Activated T-cell treated with anti-CD3 and anti-CD28 coated beads, Interleukin-2, amount 50 U/mL, for 72 hours (primary cell): ENCODE measurements at regions not wholly inside any gene's neighbourhood (a gene's known extent, or its start where the extent isn't known, plus 50 kb on each side); places are given as distances from the start of the nearest gene placed in this dataset.
A peak's percentile ranks its signal among the peaks of the same experiment; 100 is the strongest.

Source experiments
- ATAC-seq, 2 donors: fragments of 150-1000 bp; cut with Tn5 transposase; replicated peaks in 1 of 2; 2 replicates each; pipeline ENCODE4 v1.10.0; 2021; ENCODE audit warnings: moderate library complexity in 2 of 2, mild to moderate bottlenecking in 1 of 2
- DNase-seq, 2 donors: peaks; one replicate each; pipeline ENCODE4 v3.0.0; 2021 to 2022; ENCODE audit warnings: mixed read lengths in 1 of 2
- H3K27ac Mint-ChIP-seq: one replicate; pipeline ENCODE4 v1.8.0; 2022; ENCODE audit warnings: mild to moderate bottlenecking, moderate library complexity, mixed read lengths
- H3K27me3 Mint-ChIP-seq: one replicate; pipeline ENCODE4 v1.8.0; 2022; ENCODE audit warnings: low read depth, mixed read lengths
- H3K36me3 Mint-ChIP-seq, 2 donors: one replicate each; pipeline ENCODE4 v1.8.0; 2022; ENCODE audit warnings: mixed read lengths in 2 of 2, mild to moderate bottlenecking in 1 of 2; ENCODE audit not compliant: insufficient read depth in 2 of 2
- H3K4me1 Mint-ChIP-seq: one replicate; pipeline ENCODE4 v1.8.0; 2022; ENCODE audit warnings: low read depth, mixed read lengths
- H3K4me3 Mint-ChIP-seq, 2 donors: one replicate each; pipeline ENCODE4 v1.8.0; 2022; ENCODE audit warnings: mild to moderate bottlenecking in 2 of 2, mixed read lengths in 2 of 2, moderate library complexity in 2 of 2
- H3K9me3 Mint-ChIP-seq, 2 donors: one replicate each; pipeline ENCODE4 v1.8.0; 2022; ENCODE audit warnings: mixed read lengths in 2 of 2

GRCh38 chr4:53931461-53931961 is 132.9 kb downstream of the CHIC2 start:
- H3K4me1 Mint-ChIP-seq: no peaks in the 10 kb centered on the region
- no peaks in the 10 kb centered on the region for H3K9me3 Mint-ChIP-seq
- DNase-seq: no peak
- H3K27ac Mint-ChIP-seq: no peak overlapping the region
- ATAC-seq: no peak
- peaks cover 0 to 2% of the 10 kb centered on the region in 2 donors for H3K36me3 Mint-ChIP-seq
- H3K27me3 Mint-ChIP-seq: no peaks in the 10 kb centered on the region
- no peak overlapping the region for H3K4me3 Mint-ChIP-seq

- H3K4me1 Mint-ChIP-seq: no peaks in the 10 kb centered on the region
- DNase-seq: peak; percentile 35 to 56
- H3K36me3 Mint-ChIP-seq: peaks cover 0 to 2% of the 10 kb centered on the region in 2 donors
- no peak overlapping the region for H3K27ac Mint-ChIP-seq
- H3K9me3 Mint-ChIP-seq: no peaks in the 10 kb centered on the region
- no peak overlapping the region for H3K4me3 Mint-ChIP-seq
- H3K27me3 Mint-ChIP-seq: no peaks in the 10 kb centered on the region
- ATAC-seq: peak; percentile 71 to 73
Measured at GRCh38 chr4:53929955-53930798, 134.2 kb downstream of the CHIC2 start.

DNA sequence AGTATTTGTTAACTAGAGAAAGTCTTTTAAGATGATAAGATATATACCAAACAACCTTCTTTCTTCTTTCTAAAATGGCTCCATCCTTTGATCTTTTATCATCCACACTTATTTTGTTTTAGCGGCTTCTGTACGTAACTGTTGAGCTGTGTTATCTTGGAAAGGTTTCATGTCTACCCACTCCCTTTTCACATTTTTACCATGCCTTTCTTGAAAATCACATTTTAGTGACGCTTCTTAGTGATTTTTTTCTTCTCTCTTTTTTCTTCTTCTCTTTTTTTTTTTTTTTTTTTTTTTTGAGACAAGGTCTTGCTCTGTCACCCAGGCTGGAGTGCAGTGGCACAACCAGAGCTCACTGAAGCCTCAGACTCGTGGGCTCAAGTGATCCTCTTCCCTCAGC is 135.1 kb downstream of the CHIC2 start:
- Mint-ChIP-seq H3K27me3 (peaks cover 8% of the 10 kb centered on the region), H3K9me3 (no peaks in the 10 kb centered on the region), H3K4me1 (no peaks in the 10 kb centered on the region), H3K36me3 (peaks cover 0 to 2% of the 10 kb centered on the region in 2 donors), H3K4me3 (no peak overlapping the region), H3K27ac (no peak overlapping the region)
- DNase-seq (no peak), ATAC-seq (no peak)

GRCh38 chr4:53928825-53929224 is 135.6 kb downstream of the CHIC2 start:
- peaks cover 8% of the 10 kb centered on the region for H3K27me3 Mint-ChIP-seq
- H3K36me3 Mint-ChIP-seq: peaks cover 0 to 2% of the 10 kb centered on the region in 2 donors
- ATAC-seq (no peak), DNase-seq (no peak)
- H3K27ac Mint-ChIP-seq: no peak overlapping the region
- H3K4me1 Mint-ChIP-seq: no peaks in the 10 kb centered on the region
- H3K4me3 Mint-ChIP-seq: no peak overlapping the region
- no peaks in the 10 kb centered on the region for H3K9me3 Mint-ChIP-seq

DNA sequence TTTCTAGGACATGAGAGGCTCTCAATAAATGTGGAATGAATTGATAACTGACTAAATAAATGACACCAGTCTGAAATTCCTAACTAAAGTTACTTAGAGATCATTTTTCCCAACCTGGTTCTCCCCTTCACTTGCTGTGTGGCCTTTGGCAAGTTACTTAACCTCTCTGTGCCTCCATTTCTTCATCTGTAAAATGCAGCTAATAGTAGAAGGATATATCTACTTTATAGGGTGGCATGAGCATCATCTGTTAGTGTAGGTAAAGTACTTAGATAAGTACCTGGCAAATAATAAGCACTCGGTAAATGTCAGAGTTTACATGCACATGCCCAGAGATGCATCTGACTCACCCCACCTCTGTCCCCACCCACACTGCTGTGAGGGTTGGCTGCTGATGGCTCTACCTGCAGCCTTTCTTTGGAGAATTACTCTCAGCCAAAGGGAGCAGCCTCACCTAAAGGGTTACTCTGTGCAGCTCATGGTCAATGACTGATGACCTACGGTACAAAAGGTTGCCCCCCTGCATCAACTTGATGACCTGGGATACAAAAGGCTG is 139.3 kb downstream of the CHIC2 start:
- H3K27ac Mint-ChIP-seq: no peak overlapping the region
- no peak for DNase-seq
- peaks cover 8% of the 10 kb centered on the region for H3K27me3 Mint-ChIP-seq
- peak in 1 of 2 donors; percentile 27 for ATAC-seq
- no peaks in the 10 kb centered on the region for H3K9me3 Mint-ChIP-seq
- H3K4me3 Mint-ChIP-seq: no peak overlapping the region
- H3K36me3 Mint-ChIP-seq: no peaks in the 10 kb centered on the region
- peaks cover 7% of the 10 kb centered on the region for H3K4me1 Mint-ChIP-seq

GRCh38 chr4:53924333-53925049 is 139.9 kb downstream of the CHIC2 start:
- no peaks in the 10 kb centered on the region for H3K9me3 Mint-ChIP-seq

GRCh38 chr4:53923921-53924320 is 140.5 kb downstream of the CHIC2 start:
- Mint-ChIP-seq H3K4me3 (no peak overlapping the region), H3K4me1 (peaks cover 7% of the 10 kb centered on the region), H3K36me3 (no peaks in the 10 kb centered on the region), H3K9me3 (no peaks in the 10 kb centered on the region), H3K27me3 (peaks cover 18% of the 10 kb centered on the region), H3K27ac (no peak overlapping the region)
- DNase-seq (no peak), ATAC-seq (no peak)

More at GRCh38 chr4:53924333-53925049, 139.9 kb downstream of the CHIC2 start:
- ATAC-seq (no peak), DNase-seq (no peak)
- Mint-ChIP-seq H3K36me3 (no peaks in the 10 kb centered on the region), H3K27me3 (peaks cover 12% of the 10 kb centered on the region), H3K4me1 (peaks cover 7% of the 10 kb centered on the region), H3K27ac (no peak overlapping the region), H3K4me3 (no peak overlapping the region)

GRCh38 chr4:53921856-53922255 is 142.5 kb downstream of the CHIC2 start:
- H3K27me3 Mint-ChIP-seq: peaks cover 21% of the 10 kb centered on the region
- no peak overlapping the region for H3K27ac Mint-ChIP-seq
- DNase-seq (no peak), ATAC-seq (no peak)
- peaks cover 7% of the 10 kb centered on the region for H3K4me1 Mint-ChIP-seq
- no peaks in the 10 kb centered on the region for H3K36me3 Mint-ChIP-seq
- no peaks in the 10 kb centered on the region for H3K9me3 Mint-ChIP-seq
- H3K4me3 Mint-ChIP-seq: no peak overlapping the region

DNA sequence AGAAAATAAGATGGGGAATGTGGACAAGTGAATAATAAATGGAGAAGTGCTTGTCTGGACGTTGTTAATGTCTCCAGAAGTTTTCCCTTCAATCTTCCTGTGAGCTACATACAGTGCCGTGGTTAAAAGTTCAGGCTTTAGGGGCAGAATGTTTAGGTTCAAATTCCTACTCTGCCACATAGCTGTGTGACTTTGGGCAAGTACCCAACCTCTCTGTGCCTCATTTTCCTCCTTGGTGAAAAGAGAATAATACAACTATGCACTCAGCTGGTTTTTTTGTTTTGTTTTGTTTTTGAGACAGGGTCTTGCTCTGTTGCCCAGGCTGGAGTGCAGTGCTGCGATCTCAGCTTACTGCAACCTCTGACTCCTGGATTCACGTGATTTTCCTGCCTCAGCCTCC is 143.5 kb downstream of the CHIC2 start:
- Mint-ChIP-seq H3K9me3 (no peaks in the 10 kb centered on the region), H3K4me3 (no peak overlapping the region), H3K36me3 (no peaks in the 10 kb centered on the region), H3K27me3 (peaks cover 28% of the 10 kb centered on the region), H3K27ac (no peak overlapping the region), H3K4me1 (peaks cover 12% of the 10 kb centered on the region)
- DNase-seq (no peak), ATAC-seq (no peak)

- no peak overlapping the region for H3K4me3 Mint-ChIP-seq
- peaks cover 12% of the 10 kb centered on the region for H3K4me1 Mint-ChIP-seq
- H3K27me3 Mint-ChIP-seq: peaks cover 34% of the 10 kb centered on the region
- DNase-seq (no peak), ATAC-seq (peak in 1 of 2 donors; percentile 36)
- no peaks in the 10 kb centered on the region for H3K9me3 Mint-ChIP-seq
- no peak overlapping the region for H3K27ac Mint-ChIP-seq
- no peaks in the 10 kb centered on the region for H3K36me3 Mint-ChIP-seq
Measured at GRCh38 chr4:53920116-53920515, 144.3 kb downstream of the CHIC2 start.

DNA sequence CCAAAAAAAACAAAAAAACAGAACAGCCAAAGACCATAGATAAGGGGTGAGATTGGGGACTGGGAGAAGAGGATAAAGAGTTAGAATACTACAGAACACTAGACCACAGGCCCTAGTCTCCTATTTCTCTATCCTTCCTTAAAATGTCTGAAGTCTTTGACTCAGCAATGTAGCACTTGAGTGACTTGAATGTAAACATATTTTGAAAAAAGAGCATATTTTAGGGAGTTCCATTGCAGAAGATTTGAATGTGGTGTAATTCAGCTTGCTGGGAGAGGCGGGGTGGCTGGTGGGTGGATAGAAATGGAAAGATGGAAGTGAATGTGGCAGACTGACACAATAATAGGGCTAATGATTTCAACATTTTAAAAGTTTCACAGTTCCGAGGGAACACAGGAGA is 144.9 kb downstream of the CHIC2 start:
- DNase-seq: no peak
- H3K36me3 Mint-ChIP-seq: no peaks in the 10 kb centered on the region
- no peak overlapping the region for H3K4me3 Mint-ChIP-seq
- H3K9me3 Mint-ChIP-seq: no peaks in the 10 kb centered on the region
- no peak for ATAC-seq
- H3K27ac Mint-ChIP-seq: no peak overlapping the region
- H3K4me1 Mint-ChIP-seq: peaks cover 12% of the 10 kb centered on the region
- H3K27me3 Mint-ChIP-seq: peaks cover 28% of the 10 kb centered on the region

GRCh38 chr4:53917729-53918128 is 146.7 kb downstream of the CHIC2 start:
- ATAC-seq (peak; percentile 71 to 72), DNase-seq (no peak)
- H3K4me1 Mint-ChIP-seq: peaks cover 17% of the 10 kb centered on the region
- no peak overlapping the region for H3K27ac Mint-ChIP-seq
- H3K27me3 Mint-ChIP-seq: peaks cover 35% of the 10 kb centered on the region
- no peaks in the 10 kb centered on the region for H3K9me3 Mint-ChIP-seq
- no peaks in the 10 kb centered on the region for H3K36me3 Mint-ChIP-seq
- no peak overlapping the region for H3K4me3 Mint-ChIP-seq

- Mint-ChIP-seq H3K27me3 (peaks cover 35% of the 10 kb centered on the region), H3K36me3 (no peaks in the 10 kb centered on the region)
- no peak for ATAC-seq
Measured at GRCh38 chr4:53916431-53916889, 147.9 kb downstream of the CHIC2 start.

More at GRCh38 chr4:53916431-53916889, 147.9 kb downstream of the CHIC2 start:
- Mint-ChIP-seq H3K9me3 (no peaks in the 10 kb centered on the region), H3K27ac (no peak overlapping the region), H3K4me1 (peaks cover 12% of the 10 kb centered on the region), H3K4me3 (no peak overlapping the region)
- no peak for DNase-seq
